ENCODE measurements at regions not wholly inside any gene's neighbourhood (a gene's known extent, or its start where the extent isn't known, plus 50 kb on each side); places are given as distances from the start of the nearest gene placed in this dataset.

DNA sequence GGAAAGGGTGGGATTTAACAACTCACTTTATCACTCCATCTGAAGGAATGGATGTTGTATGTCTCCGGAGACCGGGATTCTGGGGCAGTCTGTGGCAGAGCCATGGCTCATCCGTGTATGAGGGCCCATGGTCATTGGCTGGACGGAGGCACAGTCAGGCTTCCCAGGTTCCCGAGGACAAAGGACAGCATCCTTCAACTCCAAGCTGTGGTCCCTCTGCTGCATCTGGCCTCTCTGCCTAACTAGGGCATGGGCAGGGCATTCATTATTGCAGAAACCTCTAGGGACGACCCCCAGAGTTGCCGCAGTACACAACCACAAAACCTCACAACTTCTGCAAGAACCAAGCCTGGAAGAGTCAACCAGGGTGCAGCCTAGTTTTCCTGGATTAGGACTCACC, 525.2 kb downstream of the GLRX3 start:
- no peak for ATAC-seq
- peaks cover 46% of the 10 kb centered on the region for H3K36me3 Mint-ChIP-seq (ENCODE audit: low read depth)
- TF ChIP-seq, protein P1, sequence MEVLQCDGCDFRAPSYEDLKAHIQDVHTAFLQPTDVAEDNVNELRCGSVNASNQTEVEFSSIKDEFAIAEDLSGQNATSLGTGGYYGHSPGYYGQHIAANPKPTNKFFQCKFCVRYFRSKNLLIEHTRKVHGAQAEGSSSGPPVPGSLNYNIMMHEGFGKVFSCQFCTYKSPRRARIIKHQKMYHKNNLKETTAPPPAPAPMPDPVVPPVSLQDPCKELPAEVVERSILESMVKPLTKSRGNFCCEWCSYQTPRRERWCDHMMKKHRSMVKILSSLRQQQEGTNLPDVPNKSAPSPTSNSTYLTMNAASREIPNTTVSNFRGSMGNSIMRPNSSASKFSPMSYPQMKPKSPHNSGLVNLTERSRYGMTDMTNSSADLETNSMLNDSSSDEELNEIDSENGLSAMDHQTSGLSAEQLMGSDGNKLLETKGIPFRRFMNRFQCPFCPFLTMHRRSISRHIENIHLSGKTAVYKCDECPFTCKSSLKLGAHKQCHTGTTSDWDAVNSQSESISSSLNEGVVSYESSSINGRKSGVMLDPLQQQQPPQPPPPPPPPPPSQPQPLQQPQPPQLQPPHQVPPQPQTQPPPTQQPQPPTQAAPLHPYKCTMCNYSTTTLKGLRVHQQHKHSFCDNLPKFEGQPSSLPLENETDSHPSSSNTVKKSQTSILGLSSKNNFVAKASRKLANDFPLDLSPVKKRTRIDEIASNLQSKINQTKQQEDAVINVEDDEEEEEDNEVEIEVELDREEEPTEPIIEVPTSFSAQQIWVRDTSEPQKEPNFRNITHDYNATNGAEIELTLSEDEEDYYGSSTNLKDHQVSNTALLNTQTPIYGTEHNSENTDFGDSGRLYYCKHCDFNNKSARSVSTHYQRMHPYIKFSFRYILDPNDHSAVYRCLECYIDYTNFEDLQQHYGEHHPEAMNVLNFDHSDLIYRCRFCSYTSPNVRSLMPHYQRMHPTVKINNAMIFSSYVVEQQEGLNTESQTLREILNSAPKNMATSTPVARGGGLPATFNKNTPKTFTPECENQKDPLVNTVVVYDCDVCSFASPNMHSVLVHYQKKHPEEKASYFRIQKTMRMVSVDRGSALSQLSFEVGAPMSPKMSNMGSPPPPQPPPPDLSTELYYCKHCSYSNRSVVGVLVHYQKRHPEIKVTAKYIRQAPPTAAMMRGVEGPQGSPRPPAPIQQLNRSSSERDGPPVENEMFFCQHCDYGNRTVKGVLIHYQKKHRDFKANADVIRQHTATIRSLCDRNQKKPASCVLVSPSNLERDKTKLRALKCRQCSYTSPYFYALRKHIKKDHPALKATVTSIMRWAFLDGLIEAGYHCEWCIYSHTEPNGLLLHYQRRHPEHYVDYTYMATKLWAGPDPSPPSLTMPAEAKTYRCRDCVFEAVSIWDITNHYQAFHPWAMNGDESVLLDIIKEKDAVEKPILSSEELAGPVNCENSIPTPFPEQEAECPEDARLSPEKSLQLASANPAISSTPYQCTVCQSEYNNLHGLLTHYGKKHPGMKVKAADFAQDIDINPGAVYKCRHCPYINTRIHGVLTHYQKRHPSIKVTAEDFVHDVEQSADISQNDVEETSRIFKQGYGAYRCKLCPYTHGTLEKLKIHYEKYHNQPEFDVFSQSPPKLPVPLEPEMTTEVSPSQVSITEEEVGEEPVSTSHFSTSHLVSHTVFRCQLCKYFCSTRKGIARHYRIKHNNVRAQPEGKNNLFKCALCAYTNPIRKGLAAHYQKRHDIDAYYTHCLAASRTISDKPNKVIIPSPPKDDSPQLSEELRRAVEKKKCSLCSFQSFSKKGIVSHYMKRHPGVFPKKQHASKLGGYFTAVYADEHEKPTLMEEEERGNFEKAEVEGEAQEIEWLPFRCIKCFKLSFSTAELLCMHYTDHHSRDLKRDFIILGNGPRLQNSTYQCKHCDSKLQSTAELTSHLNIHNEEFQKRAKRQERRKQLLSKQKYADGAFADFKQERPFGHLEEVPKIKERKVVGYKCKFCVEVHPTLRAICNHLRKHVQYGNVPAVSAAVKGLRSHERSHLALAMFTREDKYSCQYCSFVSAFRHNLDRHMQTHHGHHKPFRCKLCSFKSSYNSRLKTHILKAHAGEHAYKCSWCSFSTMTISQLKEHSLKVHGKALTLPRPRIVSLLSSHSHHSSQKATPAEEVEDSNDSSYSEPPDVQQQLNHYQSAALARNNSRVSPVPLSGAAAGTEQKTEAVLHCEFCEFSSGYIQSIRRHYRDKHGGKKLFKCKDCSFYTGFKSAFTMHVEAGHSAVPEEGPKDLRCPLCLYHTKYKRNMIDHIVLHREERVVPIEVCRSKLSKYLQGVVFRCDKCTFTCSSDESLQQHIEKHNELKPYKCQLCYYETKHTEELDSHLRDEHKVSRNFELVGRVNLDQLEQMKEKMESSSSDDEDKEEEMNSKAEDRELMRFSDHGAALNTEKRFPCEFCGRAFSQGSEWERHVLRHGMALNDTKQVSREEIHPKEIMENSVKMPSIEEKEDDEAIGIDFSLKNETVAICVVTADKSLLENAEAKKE (CRISPR knock-in tag; IDR thresholded peaks at IDR 0.05): no peak
- TF ChIP-seq ZNF114 (CRISPR knock-in tag; IDR thresholded peaks at IDR 0.05) (no peak), STAT1 (IDR thresholded peaks at IDR 0.05; ENCODE audit: unreplicated experiment) (no peak), NANOG (IDR thresholded peaks at IDR 0.05; ENCODE audit: borderline replicate concordance) (no peak), EZH2 (IDR thresholded peaks at IDR 0.05; ENCODE audit: low read depth, unreplicated experiment) (no peak), POLR2AphosphoS5 (IDR thresholded peaks at IDR 0.05; ENCODE audit: low read depth) (no peak), CREB1 (CRISPR knock-in tag; IDR thresholded peaks at IDR 0.05; ENCODE audit: low read depth) (no peak), EZH2phosphoT487 (IDR thresholded peaks at IDR 0.05; ENCODE audit: unreplicated experiment) (no peak), ZNF331 (CRISPR knock-in tag; IDR thresholded peaks at IDR 0.05; ENCODE audit: low read depth) (no peak), JUNB (IDR thresholded peaks at IDR 0.05; ENCODE audit: unreplicated experiment) (no peak)
- TF ChIP-seq, protein P2, sequence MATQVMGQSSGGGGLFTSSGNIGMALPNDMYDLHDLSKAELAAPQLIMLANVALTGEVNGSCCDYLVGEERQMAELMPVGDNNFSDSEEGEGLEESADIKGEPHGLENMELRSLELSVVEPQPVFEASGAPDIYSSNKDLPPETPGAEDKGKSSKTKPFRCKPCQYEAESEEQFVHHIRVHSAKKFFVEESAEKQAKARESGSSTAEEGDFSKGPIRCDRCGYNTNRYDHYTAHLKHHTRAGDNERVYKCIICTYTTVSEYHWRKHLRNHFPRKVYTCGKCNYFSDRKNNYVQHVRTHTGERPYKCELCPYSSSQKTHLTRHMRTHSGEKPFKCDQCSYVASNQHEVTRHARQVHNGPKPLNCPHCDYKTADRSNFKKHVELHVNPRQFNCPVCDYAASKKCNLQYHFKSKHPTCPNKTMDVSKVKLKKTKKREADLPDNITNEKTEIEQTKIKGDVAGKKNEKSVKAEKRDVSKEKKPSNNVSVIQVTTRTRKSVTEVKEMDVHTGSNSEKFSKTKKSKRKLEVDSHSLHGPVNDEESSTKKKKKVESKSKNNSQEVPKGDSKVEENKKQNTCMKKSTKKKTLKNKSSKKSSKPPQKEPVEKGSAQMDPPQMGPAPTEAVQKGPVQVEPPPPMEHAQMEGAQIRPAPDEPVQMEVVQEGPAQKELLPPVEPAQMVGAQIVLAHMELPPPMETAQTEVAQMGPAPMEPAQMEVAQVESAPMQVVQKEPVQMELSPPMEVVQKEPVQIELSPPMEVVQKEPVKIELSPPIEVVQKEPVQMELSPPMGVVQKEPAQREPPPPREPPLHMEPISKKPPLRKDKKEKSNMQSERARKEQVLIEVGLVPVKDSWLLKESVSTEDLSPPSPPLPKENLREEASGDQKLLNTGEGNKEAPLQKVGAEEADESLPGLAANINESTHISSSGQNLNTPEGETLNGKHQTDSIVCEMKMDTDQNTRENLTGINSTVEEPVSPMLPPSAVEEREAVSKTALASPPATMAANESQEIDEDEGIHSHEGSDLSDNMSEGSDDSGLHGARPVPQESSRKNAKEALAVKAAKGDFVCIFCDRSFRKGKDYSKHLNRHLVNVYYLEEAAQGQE (IDR thresholded peaks at IDR 0.05; ENCODE audit: unreplicated experiment): no peak
- TF ChIP-seq, protein P3, sequence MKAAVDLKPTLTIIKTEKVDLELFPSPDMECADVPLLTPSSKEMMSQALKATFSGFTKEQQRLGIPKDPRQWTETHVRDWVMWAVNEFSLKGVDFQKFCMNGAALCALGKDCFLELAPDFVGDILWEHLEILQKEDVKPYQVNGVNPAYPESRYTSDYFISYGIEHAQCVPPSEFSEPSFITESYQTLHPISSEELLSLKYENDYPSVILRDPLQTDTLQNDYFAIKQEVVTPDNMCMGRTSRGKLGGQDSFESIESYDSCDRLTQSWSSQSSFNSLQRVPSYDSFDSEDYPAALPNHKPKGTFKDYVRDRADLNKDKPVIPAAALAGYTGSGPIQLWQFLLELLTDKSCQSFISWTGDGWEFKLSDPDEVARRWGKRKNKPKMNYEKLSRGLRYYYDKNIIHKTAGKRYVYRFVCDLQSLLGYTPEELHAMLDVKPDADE (IDR thresholded peaks at IDR 0.05): no peak
- TF ChIP-seq, protein P4, sequence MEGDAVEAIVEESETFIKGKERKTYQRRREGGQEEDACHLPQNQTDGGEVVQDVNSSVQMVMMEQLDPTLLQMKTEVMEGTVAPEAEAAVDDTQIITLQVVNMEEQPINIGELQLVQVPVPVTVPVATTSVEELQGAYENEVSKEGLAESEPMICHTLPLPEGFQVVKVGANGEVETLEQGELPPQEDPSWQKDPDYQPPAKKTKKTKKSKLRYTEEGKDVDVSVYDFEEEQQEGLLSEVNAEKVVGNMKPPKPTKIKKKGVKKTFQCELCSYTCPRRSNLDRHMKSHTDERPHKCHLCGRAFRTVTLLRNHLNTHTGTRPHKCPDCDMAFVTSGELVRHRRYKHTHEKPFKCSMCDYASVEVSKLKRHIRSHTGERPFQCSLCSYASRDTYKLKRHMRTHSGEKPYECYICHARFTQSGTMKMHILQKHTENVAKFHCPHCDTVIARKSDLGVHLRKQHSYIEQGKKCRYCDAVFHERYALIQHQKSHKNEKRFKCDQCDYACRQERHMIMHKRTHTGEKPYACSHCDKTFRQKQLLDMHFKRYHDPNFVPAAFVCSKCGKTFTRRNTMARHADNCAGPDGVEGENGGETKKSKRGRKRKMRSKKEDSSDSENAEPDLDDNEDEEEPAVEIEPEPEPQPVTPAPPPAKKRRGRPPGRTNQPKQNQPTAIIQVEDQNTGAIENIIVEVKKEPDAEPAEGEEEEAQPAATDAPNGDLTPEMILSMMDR (conservative IDR thresholded peaks at IDR 0.05; ENCODE audit: low read depth in 2 of 2): no peak

More for the DNA sequence above, 525.2 kb downstream of the GLRX3 start:
- peaks cover 99% of the 10 kb centered on the region for H3K9me3 Mint-ChIP-seq
- H3K4me1 ChIP-seq (ENCODE audit: insufficient read depth): no peaks in the 10 kb centered on the region
- no peak overlapping the region for H3K4me2 ChIP-seq
- no peaks in the 10 kb centered on the region for H3K9me2 ChIP-seq (ENCODE audit: insufficient read depth)
- no peaks in the 10 kb centered on the region for H3K36me3 ChIP-seq (ENCODE audit: insufficient read depth)
- no peaks in the 10 kb centered on the region for H4K20me1 ChIP-seq (replicated peaks; ENCODE audit: insufficient read depth)
- no peak overlapping the region for H2AFZ ChIP-seq
- no peaks in the 10 kb centered on the region for H3K27me3 ChIP-seq (ENCODE audit: insufficient read depth)
- H3K27me3 Mint-ChIP-seq (ENCODE audit: insufficient read depth, low read depth, poor library complexity): peaks cover 10% of the 10 kb centered on the region
- H3K4me3 ChIP-seq: no peak overlapping the region
- DNase-seq (ENCODE audit: low spot score): no peak
- no peaks in the 10 kb centered on the region for H3K79me2 ChIP-seq (replicated peaks; ENCODE audit: insufficient read depth)
- H3F3A ChIP-seq (replicated peaks; ENCODE audit: low read depth): no peaks in the 10 kb centered on the region
- no peaks in the 10 kb centered on the region for H3K4me1 Mint-ChIP-seq
- no peak overlapping the region for H3K4me3 Mint-ChIP-seq
- no peak overlapping the region for H3K27ac Mint-ChIP-seq
- H3K27ac ChIP-seq (ENCODE audit: low read depth): no peak overlapping the region

All from GM23338 (cell line).